GM10266 (cell line): ENCODE measurements at regions not wholly inside any gene's neighbourhood (a gene's known extent, or its start where the extent isn't known, plus 50 kb on each side); places are given as distances from the start of the nearest gene placed in this dataset.

ENCODE experiments used
- DNase-seq: peaks from one replicate; pipeline ENCODE4 v3.0.0; 2012; ENCODE audit errors: extremely low spot score
- CTCF ChIP-seq: IDR thresholded peaks from 2 replicates; pipeline ENCODE4 v1.5.1; 2012; ENCODE audit warnings: mild to moderate bottlenecking, low read depth; ENCODE audit not compliant: control insufficient read depth, insufficient read depth; ENCODE audit errors: missing control alignments

- no peak for DNase-seq
- TF ChIP-seq CTCF, result no peak
These were observed 141.4 kb downstream of the ZIC3 start for GRCh38 chrX:137707348-137707747.

- no peak for TF ChIP-seq CTCF
- no peak for DNase-seq
These were observed 176.9 kb downstream of the ZIC3 start for GRCh38 chrX:137742846-137743245.

- no peak for DNase-seq
- no peak for TF ChIP-seq CTCF
These were observed 177.5 kb downstream of the ZIC3 start for GRCh38 chrX:137743414-137743813.

GRCh38 chrX:137746289-137746688 is 180.4 kb downstream of the ZIC3 start:
- TF ChIP-seq CTCF, result no peak
- no peak for DNase-seq

GRCh38 chrX:137747244-137748043 is 181.5 kb downstream of the ZIC3 start:
- TF ChIP-seq CTCF, result no peak
- no peak for DNase-seq

GRCh38 chrX:137748827-137749226 is 182.9 kb downstream of the ZIC3 start:
- no peak for DNase-seq
- no peak for TF ChIP-seq CTCF

- no peak for TF ChIP-seq CTCF
- no peak for DNase-seq
These were observed 183.3 kb downstream of the ZIC3 start for GRCh38 chrX:137749246-137749645.
